SJCRH30 (cell line): ENCODE measurements at regions not wholly inside any gene's neighbourhood (a gene's known extent, or its start where the extent isn't known, plus 50 kb on each side); places are given as distances from the start of the nearest gene placed in this dataset.
"Not testable (repeated sequence)": the region's sequence is repeated elsewhere in the genome, so short reads cannot be mapped to it uniquely, and the experiment has no call there.

Experiments used
- DNase-seq, 2 experiments: peaks; one replicate each; pipeline ENCODE4 v3.0.0-alpha.2; 2015 to 2020
- H3K27ac ChIP-seq: fragments of 250-450 bp; sonication (Bioruptor Pico); 2 replicates; pipeline ENCODE4 v1.5.1; 2020; ENCODE audit warnings: mild to moderate bottlenecking, moderate library complexity
- H3K27me3 ChIP-seq: fragments of 250-450 bp; sonication (Bioruptor Pico); 2 replicates; pipeline ENCODE4 v1.5.1; 2020; ENCODE audit warnings: mild to moderate bottlenecking, moderate library complexity
- H3K36me3 ChIP-seq: fragments of 250-450 bp; sonication (Bioruptor Pico); 2 replicates; pipeline ENCODE4 v1.5.1; 2020; ENCODE audit warnings: mild to moderate bottlenecking, moderate library complexity
- H3K4me1 ChIP-seq: fragments of 250-450 bp; sonication (Bioruptor Pico); 2 replicates; pipeline ENCODE4 v1.5.1; 2020; ENCODE audit warnings: mild to moderate bottlenecking, moderate library complexity
- H3K4me3 ChIP-seq: fragments of 250-450 bp; sonication (Bioruptor Pico); 2 replicates; pipeline ENCODE4 v1.5.1; 2020; ENCODE audit warnings: mild to moderate bottlenecking, moderate library complexity
- H3K9me3 ChIP-seq: fragments of 250-450 bp; sonication (Bioruptor Pico); replicated peaks from 2 replicates; pipeline ENCODE4 v1.5.1; 2020; ENCODE audit warnings: mild to moderate bottlenecking, moderate library complexity

- Histone ChIP-seq H3K36me3 (no peaks in the 10 kb centered on the region), H3K27me3 (no peaks in the 10 kb centered on the region), H3K27ac (no peak overlapping the region), H3K4me3 (no peak overlapping the region), H3K9me3 (no peaks in the 10 kb centered on the region), H3K4me1 (no peaks in the 10 kb centered on the region)
- no peak for DNase-seq
These were observed 761.8 kb upstream of the MBL2 start for GRCh38 chr10:53534428-53534827.

GRCh38 chr10:53528974-53529373 lies 756.4 kb upstream of the MBL2 start:
- Histone ChIP-seq H3K27me3 (no peaks in the 10 kb centered on the region), H3K27ac (no peak overlapping the region), H3K4me1 (no peaks in the 10 kb centered on the region), H3K9me3 (no peaks in the 10 kb centered on the region), H3K36me3 (no peaks in the 10 kb centered on the region), H3K4me3 (no peak overlapping the region)
- DNase-seq = no peak

- H3K4me1 ChIP-seq = no peaks in the 10 kb centered on the region
- H3K4me3 ChIP-seq = no peak overlapping the region
- no peak for DNase-seq
- H3K9me3 ChIP-seq = no peaks in the 10 kb centered on the region
- no peaks in the 10 kb centered on the region for H3K27me3 ChIP-seq
- H3K36me3 ChIP-seq = no peaks in the 10 kb centered on the region
- no peak overlapping the region for H3K27ac ChIP-seq
These were observed 748.5 kb upstream of the MBL2 start for GRCh38 chr10:53521046-53521445.

- H3K4me1 ChIP-seq = no peaks in the 10 kb centered on the region
- H3K4me3 ChIP-seq = no peak overlapping the region
- no peaks in the 10 kb centered on the region for H3K27me3 ChIP-seq
- H3K36me3 ChIP-seq = no peaks in the 10 kb centered on the region
- H3K9me3 ChIP-seq = no peaks in the 10 kb centered on the region
- no peak for DNase-seq
- no peak overlapping the region for H3K27ac ChIP-seq
These were observed 735.6 kb upstream of the MBL2 start for GRCh38 chr10:53508197-53508596.

- not testable (repeated sequence) for H3K36me3 ChIP-seq, H3K9me3 ChIP-seq, H3K4me3 ChIP-seq, DNase-seq, H3K27ac ChIP-seq, H3K27me3 ChIP-seq, H3K4me1 ChIP-seq
These were observed 731.9 kb upstream of the MBL2 start for GRCh38 chr10:53504492-53504891.

GRCh38 chr10:53491774-53492173 lies 719.2 kb upstream of the MBL2 start:
- Histone ChIP-seq H3K4me3 (no peak overlapping the region), H3K27ac (no peak overlapping the region), H3K4me1 (no peaks in the 10 kb centered on the region), H3K9me3 (no peaks in the 10 kb centered on the region), H3K36me3 (no peaks in the 10 kb centered on the region), H3K27me3 (no peaks in the 10 kb centered on the region)
- DNase-seq = no peak

GRCh38 chr10:53490553-53490952 lies 718.0 kb upstream of the MBL2 start:
- no peaks in the 10 kb centered on the region for H3K4me1 ChIP-seq
- H3K27ac ChIP-seq = no peak overlapping the region
- no peaks in the 10 kb centered on the region for H3K9me3 ChIP-seq
- no peak for DNase-seq
- H3K27me3 ChIP-seq = no peaks in the 10 kb centered on the region
- no peaks in the 10 kb centered on the region for H3K36me3 ChIP-seq
- H3K4me3 ChIP-seq = no peak overlapping the region

- Histone ChIP-seq H3K9me3 (no peaks in the 10 kb centered on the region), H3K27me3 (no peaks in the 10 kb centered on the region), H3K27ac (no peak overlapping the region), H3K36me3 (no peaks in the 10 kb centered on the region), H3K4me3 (no peak overlapping the region), H3K4me1 (no peaks in the 10 kb centered on the region)
- DNase-seq = no peak
These were observed 717.0 kb upstream of the MBL2 start for GRCh38 chr10:53489335-53490182.

- Histone ChIP-seq H3K27me3 (no peaks in the 10 kb centered on the region), H3K27ac (no peak overlapping the region), H3K36me3 (no peaks in the 10 kb centered on the region), H3K4me3 (no peak overlapping the region), H3K9me3 (no peaks in the 10 kb centered on the region), H3K4me1 (no peaks in the 10 kb centered on the region)
- no peak for DNase-seq
These were observed 714.7 kb upstream of the MBL2 start for GRCh38 chr10:53487019-53487983.

- H3K27ac ChIP-seq, H3K36me3 ChIP-seq, H3K27me3 ChIP-seq, H3K9me3 ChIP-seq, H3K4me1 ChIP-seq, H3K4me3 ChIP-seq, DNase-seq: not testable (repeated sequence)
These were observed 712.8 kb upstream of the MBL2 start for GRCh38 chr10:53485422-53485821.

GRCh38 chr10:53479365-53479764 lies 706.8 kb upstream of the MBL2 start:
- no peaks in the 10 kb centered on the region for H3K9me3 ChIP-seq
- H3K4me3 ChIP-seq = no peak overlapping the region
- H3K27me3 ChIP-seq = no peaks in the 10 kb centered on the region
- H3K4me1 ChIP-seq = no peaks in the 10 kb centered on the region
- no peak overlapping the region for H3K27ac ChIP-seq
- no peak for DNase-seq
- H3K36me3 ChIP-seq = no peaks in the 10 kb centered on the region

- no peaks in the 10 kb centered on the region for H3K9me3 ChIP-seq
- DNase-seq = no peak
- no peaks in the 10 kb centered on the region for H3K27me3 ChIP-seq
- no peaks in the 10 kb centered on the region for H3K36me3 ChIP-seq
- H3K4me3 ChIP-seq = no peak overlapping the region
- no peaks in the 10 kb centered on the region for H3K4me1 ChIP-seq
- no peak overlapping the region for H3K27ac ChIP-seq
These were observed 704.7 kb upstream of the MBL2 start for GRCh38 chr10:53477313-53477675.

- Histone ChIP-seq H3K36me3 (no peaks in the 10 kb centered on the region), H3K4me3 (no peak overlapping the region), H3K27ac (no peak overlapping the region), H3K4me1 (no peaks in the 10 kb centered on the region), H3K27me3 (no peaks in the 10 kb centered on the region), H3K9me3 (no peaks in the 10 kb centered on the region)
- no peak for DNase-seq
These were observed 704.2 kb upstream of the MBL2 start for GRCh38 chr10:53476650-53477312.

- no peak for DNase-seq
- Histone ChIP-seq H3K9me3 (no peaks in the 10 kb centered on the region), H3K27ac (no peak overlapping the region), H3K27me3 (no peaks in the 10 kb centered on the region), H3K4me3 (no peak overlapping the region), H3K36me3 (no peaks in the 10 kb centered on the region), H3K4me1 (no peaks in the 10 kb centered on the region)
These were observed 696.8 kb upstream of the MBL2 start for GRCh38 chr10:53469383-53469782.

- Histone ChIP-seq H3K4me3 (no peak overlapping the region), H3K4me1 (no peaks in the 10 kb centered on the region), H3K27ac (no peak overlapping the region), H3K9me3 (no peaks in the 10 kb centered on the region), H3K27me3 (no peaks in the 10 kb centered on the region), H3K36me3 (no peaks in the 10 kb centered on the region)
- DNase-seq = no peak
These were observed 691.0 kb upstream of the MBL2 start for GRCh38 chr10:53463539-53463938.
